ENCODE measurements at regions not wholly inside any gene's neighbourhood (a gene's known extent, or its start where the extent isn't known, plus 50 kb on each side); places are given as distances from the start of the nearest gene placed in this dataset.

GRCh38 chr5:103623425-103623824 lies 60.8 kb upstream of the NUDT12 start (continued):
- no peak for TF ChIP-seq RBAK (tag by site-specific recombination; IDR thresholded peaks at IDR 0.05)
- no peak for TF ChIP-seq ZNF785 (tag by site-specific recombination; IDR thresholded peaks at IDR 0.05)
- no peak for TF ChIP-seq ZNF843 (tag by site-specific recombination; IDR thresholded peaks at IDR 0.05)
- no peak for TF ChIP-seq ZNF221 (tag by site-specific recombination; IDR thresholded peaks at IDR 0.05; ENCODE audit: borderline replicate concordance)
- TF ChIP-seq OVOL3 (tag by site-specific recombination; IDR thresholded peaks at IDR 0.05), result no peak

GRCh38 chr5:103621548-103621930 lies 59.0 kb upstream of the NUDT12 start:
- Histone ChIP-seq H3K27ac (ENCODE audit: extremely low read depth, low read depth, low read length) (no peak overlapping the region), H3K36me3 (ENCODE audit: control insufficient read depth in 2 of 2, insufficient read depth in 1 of 2, low read length in 2 of 2) (no peaks in the 10 kb centered on the region), H3K4me1 (ENCODE audit: control insufficient read depth, insufficient read depth, low read length) (no peaks in the 10 kb centered on the region), H3K4me3 (ENCODE audit: low read depth, low read length) (no peak overlapping the region), H3K9me3 (ENCODE audit: control insufficient read depth, insufficient read depth, low read depth, low read length) (no peaks in the 10 kb centered on the region)
- CTCF ChIA-PET, result no interaction called here
- POLR2A ChIA-PET, result no interaction called here
- TF ChIP-seq TCF7L2 (IDR thresholded peaks at IDR 0.05; ENCODE audit: borderline replicate concordance, low read depth, low read length) (no peak), ZBTB26 (tag by site-specific recombination; optimal IDR thresholded peaks at IDR 0.05) (no peak), ZNF350 (tag by site-specific recombination; IDR thresholded peaks at IDR 0.05) (no peak), SETDB1 (IDR thresholded peaks at IDR 0.05; ENCODE audit: insufficient read length, low read length) (no peak), ZBTB44 (tag by site-specific recombination; IDR thresholded peaks at IDR 0.05) (no peak), ZNF654 (tag by site-specific recombination; IDR thresholded peaks at IDR 0.05; ENCODE audit: low read depth) (no peak), ZEB2 (tag by site-specific recombination; IDR thresholded peaks at IDR 0.05) (no peak), ZNF792 (tag by site-specific recombination; IDR thresholded peaks at IDR 0.05) (no peak), KLF1 (tag by site-specific recombination; IDR thresholded peaks at IDR 0.05) (no peak), ZNF558 (tag by site-specific recombination; IDR thresholded peaks at IDR 0.05) (no peak), ZNF555 (tag by site-specific recombination; conservative IDR thresholded peaks at IDR 0.05) (no peak), ZNF548 (tag by site-specific recombination; IDR thresholded peaks at IDR 0.05) (no peak), ZNF645 (tag by site-specific recombination; IDR thresholded peaks at IDR 0.05) (no peak), ZNF501 (tag by site-specific recombination; IDR thresholded peaks at IDR 0.05) (no peak), SALL2 (tag by site-specific recombination; IDR thresholded peaks at IDR 0.05; ENCODE audit: borderline replicate concordance) (no peak), ZNF791 (tag by site-specific recombination; IDR thresholded peaks at IDR 0.05) (no peak), ZNF398 (tag by site-specific recombination; IDR thresholded peaks at IDR 0.05) (no peak), ZNF354C (tag by site-specific recombination; IDR thresholded peaks at IDR 0.05; ENCODE audit: borderline replicate concordance, low read depth) (no peak), ZNF423 (tag by site-specific recombination; IDR thresholded peaks at IDR 0.05) (no peak), BCL11A (tag by site-specific recombination; IDR thresholded peaks at IDR 0.05; ENCODE audit: low read depth) (no peak)

All from HEK293 (cell line).